ENCODE measurements at regions not wholly inside any gene's neighbourhood (a gene's known extent, or its start where the extent isn't known, plus 50 kb on each side); places are given as distances from the start of the nearest gene placed in this dataset.

- Histone ChIP-seq H3K4me3 (no peak overlapping the region), H3K27ac (no peak overlapping the region)
- no peak for DNase-seq (ENCODE audit: low spot score)
- TF ChIP-seq CTCF (IDR thresholded peaks at IDR 0.05): no peak
Observed at GRCh38 chr18:1624612-1625011, 719.9 kb downstream of the ADCYAP1 start.

- Histone ChIP-seq H3K4me3 (no peak overlapping the region), H3K27ac (no peak overlapping the region)
- no peak for DNase-seq (ENCODE audit: low spot score)
- TF ChIP-seq CTCF (IDR thresholded peaks at IDR 0.05): no peak
Observed at GRCh38 chr18:1627494-1627893, 722.8 kb downstream of the ADCYAP1 start.

- no peak overlapping the region for H3K27ac ChIP-seq
- no peak for TF ChIP-seq CTCF (IDR thresholded peaks at IDR 0.05)
- DNase-seq (ENCODE audit: low spot score): no peak
- H3K4me3 ChIP-seq: no peak overlapping the region
Observed at GRCh38 chr18:1648712-1649111, 744.0 kb downstream of the ADCYAP1 start.

DNA sequence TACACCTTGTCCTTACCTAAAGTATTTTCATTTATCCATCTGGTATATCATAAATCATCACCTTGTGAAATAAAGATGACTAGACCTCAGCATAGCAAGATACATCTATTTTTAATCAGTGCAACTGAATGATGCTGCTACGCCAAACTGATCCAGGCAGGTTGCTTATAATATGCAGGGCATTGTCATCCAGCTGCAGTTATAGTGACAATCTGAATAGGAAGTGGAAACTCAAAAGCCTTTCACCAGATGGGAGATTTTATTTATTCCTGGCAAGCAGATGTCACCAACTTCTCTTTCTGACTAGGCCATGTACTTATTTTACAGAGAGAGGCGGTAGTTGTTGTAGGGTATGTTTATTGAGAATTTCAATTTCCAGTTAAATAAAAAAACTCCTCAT lies 747.3 kb downstream of the ADCYAP1 start:
- Histone ChIP-seq H3K27ac (no peak overlapping the region), H3K4me3 (no peak overlapping the region)
- TF ChIP-seq CTCF (IDR thresholded peaks at IDR 0.05): no peak
- DNase-seq (ENCODE audit: low spot score): no peak

- no peak overlapping the region for H3K27ac ChIP-seq
- no peak for DNase-seq (ENCODE audit: low spot score)
- H3K4me3 ChIP-seq: no peak overlapping the region
- TF ChIP-seq CTCF (IDR thresholded peaks at IDR 0.05): no peak
Observed at GRCh38 chr18:1653873-1654272, 749.2 kb downstream of the ADCYAP1 start.

GRCh38 chr18:1657876-1658275 lies 753.2 kb downstream of the ADCYAP1 start:
- no peak for DNase-seq (ENCODE audit: low spot score)
- Histone ChIP-seq H3K4me3 (no peak overlapping the region), H3K27ac (no peak overlapping the region)
- no peak for TF ChIP-seq CTCF (IDR thresholded peaks at IDR 0.05)

DNA sequence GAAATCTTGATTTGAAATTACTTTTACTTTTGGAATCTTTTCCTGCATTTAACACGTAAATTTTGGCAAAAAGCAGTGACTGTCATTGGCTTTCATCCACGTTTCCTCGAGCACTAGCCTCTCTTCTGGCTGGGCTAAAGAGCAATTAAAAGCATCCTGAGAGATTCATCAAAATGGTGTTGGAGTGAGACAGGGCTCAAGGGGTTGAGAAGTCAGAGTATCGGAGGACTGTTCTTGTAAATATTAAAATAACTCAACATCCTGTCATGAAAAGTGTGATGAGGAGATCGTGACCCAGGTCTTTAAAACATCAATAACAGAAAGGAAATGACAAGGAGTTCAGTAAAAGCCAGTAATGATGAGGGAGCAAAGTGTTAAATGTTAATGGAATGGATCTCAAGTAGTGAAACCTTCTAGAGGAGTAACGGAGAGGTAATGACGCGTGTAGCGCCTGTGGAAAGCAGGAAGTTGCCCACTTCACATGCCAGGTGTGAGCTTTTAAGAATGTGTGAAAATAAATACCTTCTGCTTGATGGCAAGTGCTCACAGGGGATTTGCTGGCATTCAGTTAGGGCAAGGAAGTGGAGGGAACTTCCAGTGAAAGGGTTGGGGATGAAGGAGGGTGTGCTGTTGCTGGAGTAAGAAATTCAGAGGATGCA lies 754.4 kb downstream of the ADCYAP1 start:
- no peak for TF ChIP-seq CTCF (IDR thresholded peaks at IDR 0.05)
- no peak for DNase-seq (ENCODE audit: low spot score)
- Histone ChIP-seq H3K4me3 (no peak overlapping the region), H3K27ac (no peak overlapping the region)
